KG1 (cell line): ENCODE measurements at regions not wholly inside any gene's neighbourhood (a gene's known extent, or its start where the extent isn't known, plus 50 kb on each side); places are given as distances from the start of the nearest gene placed in this dataset.

Experiments
- DNase-seq: peaks from one replicate; lab custom pipeline; 2025; lab: John Stamatoyannopoulos, UW

DNA sequence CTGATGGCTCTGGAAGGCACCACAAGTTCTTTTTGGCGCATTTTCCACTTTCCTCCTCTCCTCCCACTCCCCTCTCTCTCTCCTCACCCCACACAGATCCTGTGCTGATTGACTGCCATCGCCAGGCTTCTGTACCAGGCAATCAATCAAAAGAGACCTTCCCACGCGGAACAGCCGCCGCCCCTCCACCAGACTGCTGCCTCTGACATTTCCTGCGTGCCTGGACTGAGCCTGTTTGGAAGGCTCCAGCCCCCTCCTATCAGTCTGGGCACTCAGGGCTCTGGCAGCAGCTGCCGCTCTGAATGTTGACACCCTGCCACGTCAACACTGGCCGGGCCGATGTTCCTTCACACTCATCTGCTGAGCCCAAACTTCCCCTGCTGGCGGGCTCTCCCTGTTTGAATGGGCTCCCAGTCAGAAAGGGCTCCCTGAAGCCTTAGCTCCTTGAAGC, 467.7 kb downstream of the EPHA4 start:
- DNase-seq = no peak

- no peak for DNase-seq
Observed at GRCh38 chr2:221106241-221106640, 465.9 kb downstream of the EPHA4 start.

GRCh38 chr2:221107424-221107823, 464.7 kb downstream of the EPHA4 start:
- no peak for DNase-seq

GRCh38 chr2:221109552-221109951, 462.6 kb downstream of the EPHA4 start:
- DNase-seq = no peak

DNA sequence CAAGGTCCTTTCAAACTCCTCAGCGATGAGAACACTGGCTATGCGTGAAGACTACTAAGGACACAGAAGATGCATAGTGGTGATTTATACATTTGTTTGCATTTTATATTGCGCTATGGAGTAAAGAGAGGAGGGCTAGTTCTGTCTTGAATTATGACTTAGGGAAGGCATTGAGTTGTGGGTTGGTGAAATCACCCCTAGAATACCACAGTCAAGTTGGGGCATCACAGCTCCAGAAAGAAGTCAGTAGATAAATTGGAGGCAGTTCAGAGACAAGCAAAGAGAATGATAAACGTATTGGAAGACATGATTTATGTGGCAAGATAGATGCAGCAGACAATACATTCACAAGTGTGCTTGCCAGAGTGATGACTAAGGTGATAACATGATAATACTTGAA, 460.4 kb downstream of the EPHA4 start:
- DNase-seq = no peak

- no peak for DNase-seq
Observed at GRCh38 chr2:221112744-221113143, 459.4 kb downstream of the EPHA4 start.

DNA sequence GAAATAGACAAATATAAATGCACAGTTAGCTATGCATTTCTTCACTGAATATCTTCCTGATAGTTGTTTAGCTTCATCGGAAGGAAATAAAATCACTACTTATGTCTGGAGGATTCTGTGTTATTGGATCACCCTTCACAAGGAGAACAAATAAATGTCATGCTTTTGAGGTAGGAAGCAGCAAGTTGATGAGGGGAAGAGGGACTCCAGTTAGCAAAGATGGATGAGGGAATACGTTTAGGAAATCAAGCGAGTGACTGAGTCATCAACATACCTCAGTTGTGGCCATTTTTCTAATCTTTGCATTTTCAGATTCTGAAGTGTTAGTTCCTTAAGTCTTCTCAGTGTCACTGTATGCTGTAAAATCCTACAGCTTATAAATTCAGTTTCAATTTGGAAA, 456.2 kb downstream of the EPHA4 start:
- DNase-seq = no peak

DNA sequence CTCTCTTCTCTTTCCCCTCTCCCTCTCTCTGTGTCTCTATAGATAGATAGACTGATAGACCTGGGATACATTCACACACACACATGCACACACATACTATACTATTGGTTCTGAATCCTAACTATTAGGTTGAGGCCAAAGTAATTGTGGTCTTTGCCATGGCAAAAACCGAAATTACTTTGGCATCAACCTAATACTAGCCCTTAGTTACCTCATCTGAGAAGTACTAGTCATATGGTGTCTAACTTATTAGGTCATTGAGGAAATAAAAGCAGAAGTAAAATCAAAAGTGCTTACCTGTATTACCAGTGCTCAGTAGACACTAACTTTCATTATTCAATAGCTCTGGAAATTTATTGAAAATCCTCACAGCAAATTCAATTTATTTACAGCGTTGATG, 451.5 kb downstream of the EPHA4 start:
- DNase-seq = no peak

- DNase-seq = no peak
Observed at GRCh38 chr2:221123396-221123795, 448.7 kb downstream of the EPHA4 start.

DNA sequence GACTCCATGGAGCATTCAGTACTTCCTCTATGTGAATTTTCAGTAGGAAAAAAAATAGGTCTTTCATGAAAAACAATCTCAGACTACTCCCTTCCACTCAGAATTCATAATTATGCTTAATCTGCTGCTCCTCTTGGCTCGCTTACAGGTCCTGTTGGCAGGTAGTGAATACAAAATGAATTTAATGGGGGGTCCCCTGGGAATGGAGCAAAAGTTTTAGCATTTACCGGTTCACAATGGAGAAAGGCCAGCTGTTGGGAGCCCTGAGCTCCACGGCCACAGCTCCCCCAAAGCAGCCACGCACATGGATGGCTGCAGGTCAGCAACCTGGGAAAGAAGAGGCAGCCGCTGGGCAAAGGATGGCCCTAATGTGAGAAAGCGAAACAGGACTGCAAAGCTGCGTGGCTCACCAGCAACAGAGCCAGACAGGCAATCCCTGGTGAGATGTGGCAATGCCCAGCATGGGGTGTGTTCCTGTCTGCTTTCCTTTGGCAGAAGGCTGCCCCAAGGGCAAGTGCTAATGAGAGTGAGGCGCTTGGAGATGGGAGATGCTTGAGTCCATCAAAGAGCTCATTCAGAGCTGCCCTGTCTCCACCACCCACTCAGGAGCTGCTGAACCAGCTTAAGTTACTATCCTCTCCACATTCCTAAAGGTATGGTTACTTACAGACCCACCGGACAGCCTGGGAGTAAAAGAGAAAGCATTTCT, 447.4 kb downstream of the EPHA4 start:
- DNase-seq = no peak

DNA sequence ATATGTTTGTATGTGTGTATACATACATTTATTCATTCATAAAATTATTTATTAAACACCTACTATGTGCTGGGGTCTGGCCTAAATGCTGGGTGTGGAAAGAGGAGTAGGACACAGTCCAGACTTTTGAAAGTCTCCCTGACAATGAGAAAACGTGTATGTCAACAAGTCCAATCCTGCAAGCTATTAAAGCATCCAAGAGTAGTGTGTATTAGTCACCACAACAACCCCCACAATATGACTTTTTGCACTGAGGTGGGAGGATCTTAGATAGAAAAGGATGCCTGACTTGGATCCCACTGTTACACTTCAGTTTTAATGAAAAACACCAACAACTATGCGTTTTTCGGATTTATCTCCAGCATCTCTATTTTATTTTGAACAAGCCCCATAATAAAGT, 446.4 kb downstream of the EPHA4 start:
- DNase-seq = no peak

- DNase-seq = no peak
Observed at GRCh38 chr2:221129657-221130056, 442.4 kb downstream of the EPHA4 start.

- no peak for DNase-seq
Observed at GRCh38 chr2:221130431-221130830, 441.7 kb downstream of the EPHA4 start.

DNA sequence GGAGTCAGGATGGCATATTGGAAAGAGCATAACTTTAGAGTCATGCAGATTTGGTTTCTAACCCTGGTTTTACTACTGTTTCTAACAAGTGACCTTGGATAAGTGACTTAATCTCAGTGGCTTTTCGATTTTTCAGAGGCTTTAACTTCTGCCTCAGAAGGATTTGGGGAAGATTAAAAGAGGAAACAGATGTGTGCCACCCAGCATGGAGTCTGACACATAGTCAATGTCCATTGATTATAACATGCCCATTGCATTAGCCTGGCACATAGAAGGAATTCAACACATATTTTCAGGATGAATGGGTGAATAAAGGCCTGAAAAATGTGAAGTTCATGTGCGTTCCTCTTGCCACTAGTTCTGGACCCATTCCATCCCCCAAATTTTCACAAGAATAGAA, 438.2 kb downstream of the EPHA4 start:
- DNase-seq = no peak

GRCh38 chr2:221134718-221135117, 437.4 kb downstream of the EPHA4 start:
- DNase-seq = no peak

GRCh38 chr2:221135699-221136098, 436.4 kb downstream of the EPHA4 start:
- DNase-seq = no peak

DNA sequence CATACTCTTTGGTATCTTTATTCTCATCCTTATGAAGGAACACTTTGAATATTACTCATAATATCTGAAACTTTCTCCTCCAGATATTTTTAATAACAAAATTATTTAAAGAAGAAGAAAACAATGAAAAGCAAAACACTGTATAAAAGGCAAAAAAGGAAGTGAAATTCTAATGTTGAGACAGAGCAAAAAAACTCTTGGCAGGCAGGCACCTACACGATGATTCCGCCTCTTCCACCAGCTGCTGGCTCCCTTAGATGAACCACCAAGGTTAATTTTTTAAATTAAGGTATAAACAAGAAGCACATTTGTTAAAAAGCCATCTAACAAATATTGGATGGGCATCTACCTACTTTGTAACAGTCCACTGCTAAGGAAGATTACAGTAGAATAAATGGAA, 434.7 kb downstream of the EPHA4 start:
- no peak for DNase-seq

DNA sequence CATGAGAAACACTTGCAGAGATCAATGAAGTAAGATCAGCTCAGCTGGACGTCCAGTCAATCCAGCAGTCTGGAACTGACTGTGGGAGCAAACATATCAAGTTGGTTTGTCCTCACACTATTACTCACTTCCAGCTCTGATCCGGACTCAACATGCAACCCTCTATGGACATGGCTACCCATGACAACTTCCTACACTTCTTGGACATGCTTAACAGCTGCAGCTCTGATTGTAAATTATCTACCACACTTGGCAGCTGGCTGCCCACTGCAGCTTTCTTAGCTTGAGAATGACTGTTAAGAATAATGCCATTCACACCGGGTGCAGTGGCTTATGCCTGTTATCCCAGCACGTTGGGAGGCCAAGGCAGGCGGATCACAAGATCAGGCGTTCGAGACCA, 429.8 kb downstream of the EPHA4 start:
- no peak for DNase-seq

DNA sequence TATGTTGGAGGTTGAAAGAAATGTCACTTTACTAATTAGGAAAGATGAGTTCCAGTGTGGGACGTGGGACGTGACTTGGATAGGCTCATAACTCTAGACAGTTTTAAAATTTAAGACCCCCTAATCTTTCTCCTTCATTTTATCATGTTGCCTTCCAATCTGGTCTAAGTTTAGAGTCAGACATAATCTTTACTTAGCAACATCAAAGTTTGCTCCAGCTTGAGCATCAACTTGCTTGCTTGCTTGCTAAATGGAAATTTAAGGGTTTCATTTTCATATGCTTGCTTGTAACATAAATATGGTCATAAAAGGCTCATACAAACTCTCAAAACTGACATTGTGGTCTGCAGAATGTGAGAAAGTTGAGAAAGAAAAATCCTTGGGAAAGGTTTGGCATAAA, 428.9 kb downstream of the EPHA4 start:
- no peak for DNase-seq

DNA sequence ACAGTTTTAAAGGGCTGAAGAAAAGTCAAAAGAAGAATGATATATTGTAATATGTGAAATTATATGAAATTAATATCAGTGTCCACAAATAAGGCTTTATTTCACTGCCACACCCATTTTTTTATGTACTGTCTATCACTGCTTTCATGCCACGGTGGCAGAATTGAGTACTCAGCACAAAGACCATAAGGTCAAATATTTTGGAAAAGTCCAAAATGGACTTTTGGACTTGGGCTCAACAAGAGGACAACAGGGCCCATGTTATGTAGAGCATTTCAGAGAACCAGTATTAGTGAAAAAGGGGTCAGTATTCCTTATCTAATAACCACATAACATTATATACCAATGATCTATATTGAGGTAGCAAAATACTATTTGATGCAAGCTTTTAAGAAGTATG, 427.2 kb downstream of the EPHA4 start:
- DNase-seq = no peak

- no peak for DNase-seq
Observed at GRCh38 chr2:221145396-221145795, 426.7 kb downstream of the EPHA4 start.

- no peak for DNase-seq
Observed at GRCh38 chr2:221153226-221153625, 418.9 kb downstream of the EPHA4 start.

DNA sequence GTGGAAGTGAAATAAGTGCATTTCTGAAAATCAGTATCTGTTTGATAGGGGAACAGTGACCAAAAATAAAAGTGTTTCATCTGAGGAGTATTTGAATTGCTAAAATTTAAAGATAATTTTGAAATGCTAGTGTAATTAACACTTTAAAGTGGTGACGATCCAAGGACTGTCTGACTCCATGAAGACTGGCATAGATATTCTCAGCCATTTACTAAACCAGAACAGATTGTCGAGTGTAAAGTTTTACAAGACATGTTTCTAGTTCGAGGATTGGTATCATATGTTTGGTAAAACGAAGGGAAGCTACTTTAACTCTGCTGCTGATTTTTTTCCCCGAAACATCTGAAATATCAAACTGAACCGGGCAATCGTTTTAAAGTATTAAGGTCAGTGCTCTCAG, 417.9 kb downstream of the EPHA4 start:
- no peak for DNase-seq

DNA sequence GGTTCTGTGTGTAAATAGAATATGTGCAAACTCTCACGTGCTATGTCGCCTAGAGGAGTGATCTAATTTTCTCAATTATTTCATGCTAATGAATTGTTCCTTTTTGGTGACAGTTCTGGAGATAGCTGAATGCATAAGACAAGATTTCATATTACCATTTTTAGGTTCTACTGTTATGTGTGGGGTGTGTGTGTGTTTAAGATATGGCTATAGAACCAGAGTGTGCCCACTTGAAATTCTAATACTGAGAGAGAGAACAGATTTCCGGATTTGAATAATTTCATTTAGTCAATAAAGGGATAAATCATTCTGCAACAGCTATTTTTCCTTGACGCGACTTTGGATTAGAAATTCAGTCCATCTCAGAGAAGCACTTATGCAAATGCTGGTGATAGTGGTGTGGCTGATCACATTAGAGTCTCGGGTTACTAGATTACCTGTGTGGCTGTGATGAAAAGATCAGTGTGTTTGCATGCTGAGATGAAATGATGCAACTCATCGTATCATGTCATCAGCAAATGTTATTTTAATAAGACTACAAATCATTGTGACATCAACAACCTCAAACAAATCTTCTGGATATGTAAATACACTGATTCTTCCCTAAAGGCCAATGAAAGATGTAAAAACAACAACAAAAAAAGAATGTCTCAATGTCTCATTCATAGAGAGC, 415.9 kb downstream of the EPHA4 start:
- DNase-seq = no peak
